MCF 10A (cell line): ENCODE measurements at regions not wholly inside any gene's neighbourhood (a gene's known extent, or its start where the extent isn't known, plus 50 kb on each side); places are given as distances from the start of the nearest gene placed in this dataset.

ENCODE experiments used
- BruUV-seq: library from RNA; stranded (reverse); fragments of 400-500 nt; replicated peaks from 2 replicates; lab custom pipeline; 2021; lab: Mats Ljungman, UMichigan
- CTCF ChIA-PET: fragments of 300-600 bp; sonication (Branson Sonifier 250); formaldehyde crosslinking; extraction: SDS; loops from one replicate; lab custom pipeline; 2021; ENCODE audit warnings: antibody characterized with exemption, inconsistent platforms; lab: Yijun Ruan, JAX
- POLR2A ChIA-PET: fragments of 300-600, 350-650 bp; sonication (Branson Sonifier 250); formaldehyde crosslinking; extraction: SDS; loops from one replicate; lab custom pipeline; 2020; ENCODE audit warnings: antibody characterized with exemption, inconsistent platforms; lab: Yijun Ruan, JAX
- DNase-seq: peaks from one replicate; pipeline ENCODE4 v3.0.0-alpha.2; 2018; ENCODE audit not compliant: unreplicated experiment
- H3K27ac Mint-ChIP-seq: one replicate; pipeline ENCODE4 v1.8.0; 2022; ENCODE audit warnings: mild to moderate bottlenecking, low read depth, mixed read lengths; ENCODE audit not compliant: unreplicated experiment
- H3K27me3 Mint-ChIP-seq: one replicate; pipeline ENCODE4 v1.8.0; 2022; ENCODE audit warnings: mixed read lengths; ENCODE audit not compliant: insufficient read depth, unreplicated experiment
- H3K36me3 Mint-ChIP-seq: one replicate; pipeline ENCODE4 v1.8.0; 2022; ENCODE audit warnings: mild to moderate bottlenecking, moderate library complexity, mixed read lengths; ENCODE audit not compliant: insufficient read depth, unreplicated experiment
- H3K4me1 Mint-ChIP-seq: one replicate; pipeline ENCODE4 v1.8.0; 2022; ENCODE audit warnings: mixed read lengths; ENCODE audit not compliant: insufficient read depth, unreplicated experiment
- H3K4me3 Mint-ChIP-seq: one replicate; pipeline ENCODE4 v1.8.0; 2022; ENCODE audit warnings: mild to moderate bottlenecking, moderate library complexity, mixed read lengths; ENCODE audit not compliant: unreplicated experiment
- H3K9me3 Mint-ChIP-seq: one replicate; pipeline ENCODE4 v1.8.0; 2022; ENCODE audit warnings: mixed read lengths; ENCODE audit not compliant: unreplicated experiment
- CTCF ChIP-seq: fragments of 200-600 bp; IDR thresholded peaks from one replicate; pipeline ENCODE4 v1.8.0; 2022; ENCODE audit warnings: antibody characterized with exemption, mild to moderate bottlenecking; ENCODE audit not compliant: unreplicated experiment
- intact Hi-C: fragments of 100-400 bp; cut with micrococcal nuclease; formaldehyde crosslinking; loops from 2 replicates; pipeline ENCODE4 v1.14.1; 2022

DNA sequence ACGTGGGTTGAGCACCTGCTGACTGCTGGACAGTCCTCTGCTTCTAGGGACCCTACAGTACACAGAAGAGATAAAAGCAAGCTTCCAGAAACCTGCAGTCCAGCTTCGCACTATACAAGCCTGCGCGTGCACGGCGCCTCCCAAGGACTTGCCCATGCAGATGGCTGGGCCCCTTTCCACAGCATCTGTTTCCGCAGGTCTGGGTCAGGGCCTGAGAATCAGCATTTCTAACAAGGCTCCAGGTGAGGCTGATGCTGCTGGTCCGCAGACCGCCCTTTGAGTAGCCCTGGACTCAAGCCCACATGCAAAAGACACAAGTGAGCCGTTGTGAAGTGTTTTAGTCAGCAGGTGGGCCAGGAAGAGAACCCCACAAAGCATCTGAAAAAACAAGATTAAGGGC lies 133.1 kb downstream of the HSD17B3 start:
- H3K36me3 Mint-ChIP-seq = no peaks in the 10 kb centered on the region
- no peak for DNase-seq
- ChIA-PET CTCF (interaction anchor here (0.7 kb wide), 1 partner anchor 282 kb away, joined by 3 read pairs; no protein-coding TSS in a partner anchor), POLR2A (interaction anchor here (0.7 kb wide), 1 partner anchor 301 kb away, joined by 3 read pairs; no protein-coding TSS in a partner anchor)
- no peak overlapping the region for H3K4me3 Mint-ChIP-seq
- BruUV-seq = no TSS peak
- H3K27me3 Mint-ChIP-seq = peaks cover 15% of the 10 kb centered on the region
- no peaks in the 10 kb centered on the region for H3K4me1 Mint-ChIP-seq
- no peak overlapping the region for H3K27ac Mint-ChIP-seq
- H3K9me3 Mint-ChIP-seq = no peaks in the 10 kb centered on the region
- intact Hi-C loops = no loop called here
- TF ChIP-seq CTCF = no peak

DNA sequence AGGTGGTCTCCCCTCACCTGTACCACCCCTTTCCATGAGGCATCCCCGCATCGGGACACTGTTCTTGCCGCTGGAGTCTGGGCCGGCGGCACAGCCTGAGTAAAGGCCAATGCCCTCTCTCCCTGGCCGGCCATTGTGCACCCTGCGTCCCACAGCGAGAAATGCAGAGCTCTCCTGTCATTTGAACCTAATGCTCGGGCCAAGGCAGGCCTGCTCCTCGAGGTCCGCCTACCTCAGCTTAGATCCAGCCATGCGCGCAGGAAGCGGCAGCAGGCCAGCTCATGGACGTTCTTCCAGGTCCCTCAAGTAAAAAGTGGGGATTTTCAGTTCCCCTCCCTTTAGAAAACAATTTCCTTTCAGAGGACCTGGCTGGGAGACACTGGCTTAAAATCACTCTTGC lies 135.0 kb downstream of the HSD17B3 start:
- DNase-seq = no peak
- peaks cover 19% of the 10 kb centered on the region for H3K27me3 Mint-ChIP-seq
- H3K9me3 Mint-ChIP-seq = no peaks in the 10 kb centered on the region
- no peaks in the 10 kb centered on the region for H3K4me1 Mint-ChIP-seq
- H3K4me3 Mint-ChIP-seq = no peak overlapping the region
- intact Hi-C loops = no loop called here
- ChIA-PET CTCF (no interaction called here), POLR2A (no interaction called here)
- TF ChIP-seq CTCF = no peak
- no TSS peak for BruUV-seq
- H3K27ac Mint-ChIP-seq = no peak overlapping the region
- H3K36me3 Mint-ChIP-seq = no peaks in the 10 kb centered on the region

DNA sequence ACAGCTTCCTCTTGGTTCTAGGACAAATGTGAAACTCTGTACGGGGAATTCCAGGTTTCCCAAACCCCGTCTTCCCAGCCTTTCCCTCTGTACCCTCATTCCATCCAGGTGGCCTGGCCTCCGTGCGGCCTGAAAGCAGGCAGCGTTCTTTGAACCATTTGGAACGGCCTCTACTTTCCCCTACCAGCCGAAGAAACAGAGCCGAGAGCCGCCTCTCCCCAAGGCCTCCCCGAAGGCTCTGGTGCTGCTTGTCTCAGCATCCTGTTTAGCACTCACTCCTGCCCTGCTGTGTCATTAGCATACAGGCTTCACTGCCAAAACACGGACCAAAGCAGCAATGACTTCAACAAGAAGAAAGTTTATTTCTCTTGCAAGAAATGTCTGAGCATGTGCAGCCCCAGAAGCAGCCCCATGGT lies 137.7 kb downstream of the HSD17B3 start:
- H3K27ac Mint-ChIP-seq = no peak overlapping the region

DNA sequence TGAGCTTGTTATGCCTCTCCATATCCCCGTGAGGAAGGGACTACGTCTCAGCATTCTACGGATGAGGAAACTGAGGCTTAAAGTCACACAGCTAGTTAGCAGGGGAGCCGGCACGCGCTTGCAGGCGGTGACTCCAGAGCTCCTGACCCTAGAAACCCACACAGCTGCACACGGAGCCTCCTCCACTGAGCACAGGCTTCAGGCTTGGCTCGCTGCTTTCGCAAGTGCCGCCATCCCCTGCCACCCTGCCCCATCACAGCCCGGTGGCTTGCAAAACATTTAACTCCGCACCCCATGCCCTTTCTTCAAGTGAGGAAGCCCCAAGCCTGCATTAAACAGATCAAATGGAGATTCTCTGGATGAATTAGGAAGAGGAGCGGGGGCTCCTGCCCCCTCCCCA lies 138.3 kb downstream of the HSD17B3 start:
- BruUV-seq = no TSS peak
- no peak for TF ChIP-seq CTCF
- Mint-ChIP-seq H3K4me3 (no peak overlapping the region), H3K9me3 (no peaks in the 10 kb centered on the region), H3K27ac (no peak overlapping the region), H3K36me3 (no peaks in the 10 kb centered on the region), H3K4me1 (no peaks in the 10 kb centered on the region), H3K27me3 (peaks cover 48% of the 10 kb centered on the region)
- POLR2A ChIA-PET = no interaction called here
- intact Hi-C loops = no loop called here
- no peak for DNase-seq
- CTCF ChIA-PET = interaction anchor here (0.6 kb wide), 1 partner anchor 935 kb away, joined by 4 read pairs; no protein-coding TSS in a partner anchor

More for the DNA sequence above, 137.7 kb downstream of the HSD17B3 start:
- TF ChIP-seq CTCF = no peak
- CTCF ChIA-PET = no interaction called here
- no peak for DNase-seq
- Mint-ChIP-seq H3K9me3 (no peaks in the 10 kb centered on the region), H3K36me3 (no peaks in the 10 kb centered on the region), H3K4me1 (no peaks in the 10 kb centered on the region), H3K27me3 (peaks cover 43% of the 10 kb centered on the region), H3K4me3 (no peak overlapping the region)
- intact Hi-C loops = no loop called here
- POLR2A ChIA-PET = no interaction called here
- BruUV-seq = no TSS peak
